ENCODE measurements at regions not wholly inside any gene's neighbourhood (a gene's known extent, or its start where the extent isn't known, plus 50 kb on each side); places are given as distances from the start of the nearest gene placed in this dataset.

DNA sequence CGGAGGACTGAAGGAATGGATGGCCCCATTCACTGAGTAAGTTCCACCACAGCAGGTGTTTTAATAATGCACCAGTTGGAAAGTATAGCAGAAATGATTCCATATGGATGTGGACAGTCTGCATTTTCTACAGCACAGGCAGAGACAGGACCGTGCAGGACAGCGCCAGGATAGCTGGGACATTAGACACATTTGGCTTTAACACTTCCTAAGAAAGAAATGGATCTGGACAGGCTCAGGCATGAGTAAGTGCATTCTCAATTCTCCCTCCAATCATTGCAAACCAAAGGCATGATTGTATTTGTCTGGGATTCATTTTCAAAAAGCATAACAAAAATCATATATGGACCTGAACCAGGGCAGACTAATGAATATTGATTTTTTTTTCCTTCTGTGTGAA, 233.0 kb upstream of the POU2AF2 start:
- no TSS peak for BruUV-seq (replicated peaks)
- ATAC-seq (no peak), DNase-seq (ENCODE audit: low read depth, low spot score) (no peak)
- no peaks in the 10 kb centered on the region for H3K36me3 ChIP-seq (ENCODE audit: control insufficient read depth, insufficient read depth, low read length)
- no peaks in the 10 kb centered on the region for H3K9me3 ChIP-seq (ENCODE audit: control insufficient read depth, insufficient read depth, low read depth, low read length)
- H3K4me1 ChIP-seq (ENCODE audit: control insufficient read depth, insufficient read depth, low read length): no peaks in the 10 kb centered on the region
- no peak for TF ChIP-seq TCF7L2 (IDR thresholded peaks at IDR 0.05; ENCODE audit: low read depth, low read length)
- TF ChIP-seq SIN3A (IDR thresholded peaks at IDR 0.05; ENCODE audit: borderline replicate concordance, insufficient read depth, low read depth, low read length): no peak
- TF ChIP-seq POLR2AphosphoS5 (IDR thresholded peaks at IDR 0.05; ENCODE audit: low read depth, low read length): no peak
- TF ChIP-seq, protein P1, sequence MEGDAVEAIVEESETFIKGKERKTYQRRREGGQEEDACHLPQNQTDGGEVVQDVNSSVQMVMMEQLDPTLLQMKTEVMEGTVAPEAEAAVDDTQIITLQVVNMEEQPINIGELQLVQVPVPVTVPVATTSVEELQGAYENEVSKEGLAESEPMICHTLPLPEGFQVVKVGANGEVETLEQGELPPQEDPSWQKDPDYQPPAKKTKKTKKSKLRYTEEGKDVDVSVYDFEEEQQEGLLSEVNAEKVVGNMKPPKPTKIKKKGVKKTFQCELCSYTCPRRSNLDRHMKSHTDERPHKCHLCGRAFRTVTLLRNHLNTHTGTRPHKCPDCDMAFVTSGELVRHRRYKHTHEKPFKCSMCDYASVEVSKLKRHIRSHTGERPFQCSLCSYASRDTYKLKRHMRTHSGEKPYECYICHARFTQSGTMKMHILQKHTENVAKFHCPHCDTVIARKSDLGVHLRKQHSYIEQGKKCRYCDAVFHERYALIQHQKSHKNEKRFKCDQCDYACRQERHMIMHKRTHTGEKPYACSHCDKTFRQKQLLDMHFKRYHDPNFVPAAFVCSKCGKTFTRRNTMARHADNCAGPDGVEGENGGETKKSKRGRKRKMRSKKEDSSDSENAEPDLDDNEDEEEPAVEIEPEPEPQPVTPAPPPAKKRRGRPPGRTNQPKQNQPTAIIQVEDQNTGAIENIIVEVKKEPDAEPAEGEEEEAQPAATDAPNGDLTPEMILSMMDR (IDR thresholded peaks at IDR 0.05): no peak
- TF ChIP-seq, protein P2, sequence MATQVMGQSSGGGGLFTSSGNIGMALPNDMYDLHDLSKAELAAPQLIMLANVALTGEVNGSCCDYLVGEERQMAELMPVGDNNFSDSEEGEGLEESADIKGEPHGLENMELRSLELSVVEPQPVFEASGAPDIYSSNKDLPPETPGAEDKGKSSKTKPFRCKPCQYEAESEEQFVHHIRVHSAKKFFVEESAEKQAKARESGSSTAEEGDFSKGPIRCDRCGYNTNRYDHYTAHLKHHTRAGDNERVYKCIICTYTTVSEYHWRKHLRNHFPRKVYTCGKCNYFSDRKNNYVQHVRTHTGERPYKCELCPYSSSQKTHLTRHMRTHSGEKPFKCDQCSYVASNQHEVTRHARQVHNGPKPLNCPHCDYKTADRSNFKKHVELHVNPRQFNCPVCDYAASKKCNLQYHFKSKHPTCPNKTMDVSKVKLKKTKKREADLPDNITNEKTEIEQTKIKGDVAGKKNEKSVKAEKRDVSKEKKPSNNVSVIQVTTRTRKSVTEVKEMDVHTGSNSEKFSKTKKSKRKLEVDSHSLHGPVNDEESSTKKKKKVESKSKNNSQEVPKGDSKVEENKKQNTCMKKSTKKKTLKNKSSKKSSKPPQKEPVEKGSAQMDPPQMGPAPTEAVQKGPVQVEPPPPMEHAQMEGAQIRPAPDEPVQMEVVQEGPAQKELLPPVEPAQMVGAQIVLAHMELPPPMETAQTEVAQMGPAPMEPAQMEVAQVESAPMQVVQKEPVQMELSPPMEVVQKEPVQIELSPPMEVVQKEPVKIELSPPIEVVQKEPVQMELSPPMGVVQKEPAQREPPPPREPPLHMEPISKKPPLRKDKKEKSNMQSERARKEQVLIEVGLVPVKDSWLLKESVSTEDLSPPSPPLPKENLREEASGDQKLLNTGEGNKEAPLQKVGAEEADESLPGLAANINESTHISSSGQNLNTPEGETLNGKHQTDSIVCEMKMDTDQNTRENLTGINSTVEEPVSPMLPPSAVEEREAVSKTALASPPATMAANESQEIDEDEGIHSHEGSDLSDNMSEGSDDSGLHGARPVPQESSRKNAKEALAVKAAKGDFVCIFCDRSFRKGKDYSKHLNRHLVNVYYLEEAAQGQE (IDR thresholded peaks at IDR 0.05; ENCODE audit: insufficient read depth in 1 of 2, low read depth in 2 of 2, low read length in 1 of 2): no peak
- in situ Hi-C loops (cut with HindIII; ENCODE audit: low pct_unique_long_range_greater_than_20kb, low sequenced_read_pairs): no loop called here
- intact Hi-C loops (cut with micrococcal nuclease; ENCODE audit: unreplicated experiment): no loop called here
- POLR2A ChIA-PET: no interaction called here
- H3K27me3 ChIP-seq (ENCODE audit: control insufficient read depth, insufficient read depth, low read length): no peaks in the 10 kb centered on the region
- no peak overlapping the region for H3K4me3 ChIP-seq (ENCODE audit: low read depth in 2 of 2, low read length in 2 of 2)
- H3K27ac ChIP-seq (ENCODE audit: low read length): no peak overlapping the region
- CTCF ChIA-PET: no interaction called here

DNA sequence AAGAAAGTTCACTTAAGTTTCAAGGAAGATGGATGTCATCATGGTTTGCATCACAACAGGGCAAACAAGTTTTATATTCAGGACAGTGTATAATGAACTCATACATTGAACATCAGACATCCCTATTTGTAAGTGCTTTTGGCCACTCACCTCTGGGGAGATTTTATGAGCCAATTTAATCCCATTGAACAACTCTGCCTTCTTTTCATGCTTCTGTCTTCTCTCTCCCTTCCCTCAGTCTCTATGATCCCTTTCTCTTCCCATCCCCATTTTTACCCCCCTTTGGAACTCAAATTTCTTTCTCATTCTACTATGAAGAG, 234.3 kb upstream of the POU2AF2 start:
- DNase-seq (ENCODE audit: low read depth, low spot score) (no peak), ATAC-seq (no peak)
- Histone ChIP-seq H3K4me1 (ENCODE audit: control insufficient read depth, insufficient read depth, low read length) (no peaks in the 10 kb centered on the region), H3K4me3 (ENCODE audit: low read depth in 2 of 2, low read length in 2 of 2) (no peak overlapping the region), H3K27ac (ENCODE audit: low read length) (no peak overlapping the region), H3K9me3 (ENCODE audit: control insufficient read depth, insufficient read depth, low read depth, low read length) (no peaks in the 10 kb centered on the region), H3K27me3 (ENCODE audit: control insufficient read depth, insufficient read depth, low read length) (no peaks in the 10 kb centered on the region), H3K36me3 (ENCODE audit: control insufficient read depth, insufficient read depth, low read length) (no peaks in the 10 kb centered on the region)
- TF ChIP-seq POLR2AphosphoS5 (IDR thresholded peaks at IDR 0.05; ENCODE audit: low read depth, low read length) (no peak), TCF7L2 (IDR thresholded peaks at IDR 0.05; ENCODE audit: low read depth, low read length) (no peak), SIN3A (IDR thresholded peaks at IDR 0.05; ENCODE audit: borderline replicate concordance, insufficient read depth, low read depth, low read length) (no peak)
- TF ChIP-seq, protein P1 (IDR thresholded peaks at IDR 0.05): no peak
- TF ChIP-seq, protein P2 (IDR thresholded peaks at IDR 0.05; ENCODE audit: insufficient read depth in 1 of 2, low read depth in 2 of 2, low read length in 1 of 2): no peak
- CTCF ChIA-PET: no interaction called here
- BruUV-seq (replicated peaks): no TSS peak
- intact Hi-C loops (cut with micrococcal nuclease; ENCODE audit: unreplicated experiment): no loop called here
- POLR2A ChIA-PET: no interaction called here
- in situ Hi-C loops (cut with HindIII; ENCODE audit: low pct_unique_long_range_greater_than_20kb, low sequenced_read_pairs): no loop called here
